ENCODE measurements at regions not wholly inside any gene's neighbourhood (a gene's known extent, or its start where the extent isn't known, plus 50 kb on each side); places are given as distances from the start of the nearest gene placed in this dataset.

GRCh38 chr1:238201992-238202391 is 311.3 kb upstream of the ZP4 start:
- DNase-seq (ENCODE audit: low read depth) = no peak

- no peak for DNase-seq (ENCODE audit: low read depth)
Measured at GRCh38 chr1:238199325-238199724, 308.6 kb upstream of the ZP4 start.

- DNase-seq (ENCODE audit: low read depth) = no peak
Measured at GRCh38 chr1:238196516-238196915, 305.8 kb upstream of the ZP4 start.

GRCh38 chr1:238191170-238191569 is 300.4 kb upstream of the ZP4 start:
- DNase-seq (ENCODE audit: low read depth) = no peak

GRCh38 chr1:238187575-238187949 is 296.8 kb upstream of the ZP4 start:
- no peak for DNase-seq (ENCODE audit: low read depth)

- DNase-seq (ENCODE audit: low read depth) = no peak
Measured at GRCh38 chr1:238186887-238187574, 296.3 kb upstream of the ZP4 start.

GRCh38 chr1:238177960-238178645 is 287.4 kb upstream of the ZP4 start:
- peak; percentile 1 for DNase-seq (ENCODE audit: low read depth)

GRCh38 chr1:238177351-238177750 is 286.6 kb upstream of the ZP4 start:
- no peak for DNase-seq (ENCODE audit: low read depth)

GRCh38 chr1:238176441-238176840 is 285.7 kb upstream of the ZP4 start:
- no peak for DNase-seq (ENCODE audit: low read depth)

GRCh38 chr1:238171985-238172384 is 281.3 kb upstream of the ZP4 start:
- no peak for DNase-seq (ENCODE audit: low read depth)

- no peak for DNase-seq (ENCODE audit: low read depth)
Measured at GRCh38 chr1:238161955-238162354, 271.2 kb upstream of the ZP4 start.

- no peak for DNase-seq (ENCODE audit: low read depth)
Measured at GRCh38 chr1:238153939-238154338, 263.2 kb upstream of the ZP4 start.

- no peak for DNase-seq (ENCODE audit: low read depth)
Measured at GRCh38 chr1:238153253-238153652, 262.5 kb upstream of the ZP4 start.

GRCh38 chr1:238152119-238152518 is 261.4 kb upstream of the ZP4 start:
- DNase-seq (ENCODE audit: low read depth) = no peak

GRCh38 chr1:238143038-238143437 is 252.3 kb upstream of the ZP4 start:
- DNase-seq (ENCODE audit: low read depth) = no peak

GRCh38 chr1:238141353-238141752 is 250.6 kb upstream of the ZP4 start:
- DNase-seq (ENCODE audit: low read depth) = peak; percentile 8

GRCh38 chr1:238139713-238140112 is 249.0 kb upstream of the ZP4 start:
- DNase-seq (ENCODE audit: low read depth) = no peak

- no peak for DNase-seq (ENCODE audit: low read depth)
Measured at GRCh38 chr1:238138059-238138626, 247.4 kb upstream of the ZP4 start.

GRCh38 chr1:238135708-238136664 is 245.3 kb upstream of the ZP4 start:
- DNase-seq (ENCODE audit: low read depth) = no peak

GRCh38 chr1:238129677-238130076 is 239.0 kb upstream of the ZP4 start:
- DNase-seq (ENCODE audit: low read depth) = no peak

GRCh38 chr1:238123201-238123600 is 232.5 kb upstream of the ZP4 start:
- no peak for DNase-seq (ENCODE audit: low read depth)

- no peak for DNase-seq (ENCODE audit: low read depth)
Measured at GRCh38 chr1:238119861-238120260, 229.1 kb upstream of the ZP4 start.

Measured in LHCN-M2 (cell line).